H1 (cell line): ENCODE measurements at regions not wholly inside any gene's neighbourhood (a gene's known extent, or its start where the extent isn't known, plus 50 kb on each side); places are given as distances from the start of the nearest gene placed in this dataset.

ENCODE experiments used
- CTCF ChIA-PET: fragments of 300-600 bp; sonication (Branson Sonifier 250); formaldehyde crosslinking; loops from one replicate; lab custom pipeline; 2021; ENCODE audit not compliant: partially characterized antibody; lab: Charles Lee
- POLR2A ChIA-PET: fragments of 300-600 bp; sonication (Branson Sonifier 250); formaldehyde crosslinking; loops from one replicate; lab custom pipeline; 2021; ENCODE audit warnings: inconsistent platforms; ENCODE audit not compliant: partially characterized antibody; lab: Charles Lee
- DNase-seq, 2 experiments: peaks; one replicate each; pipeline versions ENCODE4 v3.0.0 to v3.0.0-alpha.2; 2010 to 2022; ENCODE audit warnings: low spot score in 2 of 2, low read depth in 1 of 2, mixed read lengths in 1 of 2
- FAIRE-seq: peaks from 2 replicates; lab custom pipeline; 2011; peaks lifted over from hg19 to GRCh38; lab: Jason Lieb, UNC
- H2AFZ ChIP-seq: 2 replicates; pipeline ENCODE4 v1.8.1; 2012; ENCODE audit warnings: low read length, inconsistent platforms
- H2AK5ac ChIP-seq: 2 replicates; pipeline ENCODE4 v1.6.1; 2013; ENCODE audit warnings: low read depth, low read length
- H2BK120ac ChIP-seq: replicated peaks from 2 replicates; pipeline ENCODE3; 2013; ENCODE audit warnings: low read depth, low read length, inconsistent platforms
- H2BK12ac ChIP-seq: 2 replicates; pipeline ENCODE4 v1.6.1; 2013; ENCODE audit warnings: low read depth, low read length
- H2BK15ac ChIP-seq: 2 replicates; pipeline ENCODE4 v1.6.1; 2013; ENCODE audit warnings: low read length
- H2BK20ac ChIP-seq: 2 replicates; pipeline ENCODE4 v1.6.1; 2013; ENCODE audit warnings: low read length
- H2BK5ac ChIP-seq: 2 replicates; pipeline ENCODE4 v1.6.1; 2013; ENCODE audit warnings: low read depth, low read length
- H3K14ac ChIP-seq: 2 replicates; pipeline ENCODE4 v1.6.1; 2013; ENCODE audit warnings: inconsistent platforms; ENCODE audit not compliant: insufficient read length
- H3K18ac ChIP-seq: 2 replicates; pipeline ENCODE4 v1.6.1; 2013; ENCODE audit warnings: low read length; ENCODE audit errors: extremely low read depth
- H3K23ac ChIP-seq: 2 replicates; pipeline ENCODE4 v1.6.1; 2013; ENCODE audit warnings: inconsistent platforms; ENCODE audit not compliant: insufficient read length
- H3K23me2 ChIP-seq: 2 replicates; pipeline ENCODE4 v1.6.1; 2013; ENCODE audit warnings: low read depth, low read length
- H3K27ac ChIP-seq: 2 replicates; pipeline ENCODE4 v1.6.1; 2011; ENCODE audit warnings: low read depth, low read length, inconsistent platforms
- H3K27me3 ChIP-seq, 4 experiments: replicated peaks in 1 of 4; 1 replicate in 1 of 4; 2 replicates in 3 of 4; pipeline versions ENCODE4 v1.6.1 to v1.8.1; 2011 to 2013; ENCODE audit warnings: low read length in 3 of 4, mild to moderate bottlenecking in 3 of 4, inconsistent platforms in 2 of 4, mixed read lengths in 2 of 4, moderate library complexity in 1 of 4; ENCODE audit not compliant: control insufficient read depth in 3 of 4, insufficient read depth in 3 of 4; ENCODE audit errors: extremely low read depth in 1 of 4
- H3K36me3 ChIP-seq, 4 experiments: 2 replicates each; pipeline versions ENCODE4 v1.6.1 to v1.8.1; 2011 to 2013; ENCODE audit warnings: mild to moderate bottlenecking in 4 of 4, low read length in 3 of 4, moderate library complexity in 2 of 4, control low read depth in 1 of 4, inconsistent platforms in 1 of 4; ENCODE audit not compliant: insufficient read depth in 4 of 4, control insufficient read depth in 2 of 4
- H3K4ac ChIP-seq: replicated peaks from 2 replicates; pipeline ENCODE3; 2013; ENCODE audit warnings: low read length, low read depth, mixed read lengths, inconsistent platforms; ENCODE audit not compliant: insufficient read length
- H3K4me1 ChIP-seq, 4 experiments: replicated peaks in 1 of 4; 1 replicate in 1 of 4; 2 replicates in 3 of 4; pipeline versions ENCODE4 v1.6.1 to v1.8.1; 2011 to 2013; ENCODE audit warnings: low read length in 3 of 4, inconsistent platforms in 2 of 4, mixed read lengths in 1 of 4; ENCODE audit not compliant: insufficient read depth in 4 of 4, control insufficient read depth in 3 of 4
- H3K4me2 ChIP-seq, 2 experiments: 2 replicates each; pipeline versions ENCODE4 v1.6.1 to v1.8.1; 2011 to 2013; ENCODE audit warnings: low read depth in 2 of 2, low read length in 2 of 2, control low read depth in 1 of 2, inconsistent platforms in 1 of 2, mild to moderate bottlenecking in 1 of 2; ENCODE audit not compliant: insufficient read depth in 1 of 2
- H3K4me3 ChIP-seq, 4 experiments: fragments of 200-600, 300-600 bp in 1 of 4; sonication (generic), shearing (Covaris generic), sonication (Bioruptor Twin) in 1 of 4; 2 replicates each; pipeline versions ENCODE4 v1.5.1 to v1.8.1; 2011 to 2016; ENCODE audit warnings: low read length in 4 of 4, low read depth in 3 of 4, control low read depth in 2 of 4, inconsistent platforms in 2 of 4, mild to moderate bottlenecking in 2 of 4, mixed read lengths in 1 of 4, moderate library complexity in 1 of 4; ENCODE audit not compliant: insufficient read depth in 2 of 4; ENCODE audit errors: extremely low read depth in 1 of 4
- H3K56ac ChIP-seq: replicated peaks from 2 replicates; pipeline ENCODE3; 2013; ENCODE audit warnings: low read depth, mild to moderate bottlenecking, mixed read lengths, low read length, inconsistent platforms; ENCODE audit not compliant: insufficient read length
- H3K79me1 ChIP-seq: 2 replicates; pipeline ENCODE4 v1.6.1; 2013; ENCODE audit warnings: low read depth, low read length, control low read depth
- H3K79me2 ChIP-seq, 2 experiments: 2 replicates each; pipeline versions ENCODE4 v1.6.1 to v1.8.1; 2012 to 2013; ENCODE audit warnings: low read length in 2 of 2, mild to moderate bottlenecking in 2 of 2, inconsistent platforms in 1 of 2; ENCODE audit not compliant: insufficient read depth in 2 of 2, control insufficient read depth in 1 of 2
- H3K9ac ChIP-seq, 4 experiments: replicated peaks in 1 of 4; 1 replicate in 1 of 4; 2 replicates in 3 of 4; pipeline versions ENCODE4 v1.6.1 to v1.8.1; 2011 to 2013; ENCODE audit warnings: low read depth in 3 of 4, low read length in 3 of 4, control low read depth in 2 of 4, mild to moderate bottlenecking in 2 of 4, moderate library complexity in 2 of 4, inconsistent platforms in 1 of 4; ENCODE audit errors: extremely low read depth in 1 of 4
- H3K9me3 ChIP-seq, 2 experiments: 2 replicates each; pipeline versions ENCODE4 v1.6.1 to v1.8.1; 2012 to 2013; ENCODE audit warnings: mild to moderate bottlenecking in 2 of 2, moderate library complexity in 2 of 2, control low read depth in 1 of 2, inconsistent platforms in 1 of 2, low read depth in 1 of 2, low read length in 1 of 2, mixed read lengths in 1 of 2; ENCODE audit not compliant: insufficient read depth in 2 of 2
- H4K20me1 ChIP-seq, 2 experiments: replicated peaks in 1 of 2; 2 replicates each; pipeline versions ENCODE3 to v1.8.1; 2011 to 2013; ENCODE audit warnings: inconsistent platforms in 2 of 2, low read length in 2 of 2, mild to moderate bottlenecking in 1 of 2; ENCODE audit not compliant: insufficient read depth in 2 of 2, control insufficient read depth in 1 of 2
- H4K5ac ChIP-seq: 2 replicates; pipeline ENCODE4 v1.6.1; 2013; ENCODE audit warnings: low read length, low read depth, mixed read lengths, inconsistent platforms; ENCODE audit not compliant: insufficient read length
- H4K8ac ChIP-seq: 2 replicates; pipeline ENCODE4 v1.8.0; 2013; ENCODE audit warnings: mild to moderate bottlenecking, moderate library complexity, low read length, inconsistent platforms; ENCODE audit not compliant: insufficient read depth; ENCODE audit errors: extremely low read depth
- H4K91ac ChIP-seq: replicated peaks from 2 replicates; pipeline ENCODE3; 2013; ENCODE audit warnings: low read length, mixed read lengths, inconsistent platforms; ENCODE audit not compliant: insufficient read length
- CHD1 ChIP-seq: IDR thresholded peaks from 2 replicates; pipeline ENCODE4 v1.6.1; 2012; ENCODE audit warnings: low read depth, low read length, improper control_type of control experiment
- CREB1 ChIP-seq: IDR thresholded peaks from 2 replicates; pipeline ENCODE4 v1.6.1; 2012; ENCODE audit warnings: inconsistent platforms
- WGBS, 2 experiments: shearing (Covaris generic) in 1 of 2; methylation state at CpG; one replicate each; pipeline versions ENCODE4 v1.1.6 to v1.1.7; 2013 to 2015; ENCODE audit warnings: low lambda C conversion rate in 2 of 2, mixed read lengths in 2 of 2, inconsistent platforms in 1 of 2, low coverage in 1 of 2, missing lambda C conversion rate in 1 of 2; ENCODE audit not compliant: insufficient replicate concordance in 2 of 2, insufficient coverage in 1 of 2, insufficient read length in 1 of 2; ENCODE audit errors: extremely low coverage in 1 of 2, missing lambda C conversion rate in 1 of 2; 5-methylcytosine and 5-hydroxymethylcytosine counted together

DNA sequence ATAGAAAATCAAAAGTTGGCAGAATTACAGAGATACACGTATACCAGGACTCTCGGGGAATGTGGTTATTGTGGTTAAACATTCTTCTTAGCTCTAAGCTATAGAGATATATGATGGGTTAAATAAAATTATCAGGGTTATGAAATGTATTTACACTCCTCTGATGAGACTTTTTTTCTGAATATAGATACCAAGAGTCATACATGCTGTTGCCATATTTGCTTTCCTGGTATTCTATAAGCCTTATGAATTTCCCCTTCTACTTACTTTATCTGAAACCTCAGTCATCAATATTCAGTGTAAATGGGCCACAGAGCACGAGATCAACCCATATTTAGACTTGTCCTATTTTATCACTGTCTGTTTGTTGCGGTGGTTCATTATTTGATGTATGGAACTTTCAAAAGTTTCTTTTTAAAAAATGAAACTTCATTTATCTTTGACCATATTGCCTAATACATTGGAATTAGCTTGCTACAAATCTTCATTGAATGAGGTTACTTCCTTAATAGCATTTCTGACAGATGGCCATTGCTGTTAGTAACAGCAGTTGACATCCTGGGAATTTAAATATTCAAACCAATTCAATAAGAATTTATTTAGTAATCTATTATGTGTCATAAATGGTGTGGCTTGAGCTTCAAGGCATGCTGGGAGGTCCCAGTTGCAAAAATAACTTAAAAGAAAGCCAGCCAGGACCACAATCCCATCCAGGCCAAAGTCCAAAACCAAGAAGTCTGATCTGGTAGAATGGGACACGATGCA lies 393.5 kb downstream of the PCNX1 start:
- Histone ChIP-seq H3K4me2 (no peak overlapping the region), H3K9ac (no peak overlapping the region), H4K5ac (no peak overlapping the region), H3K27me3 (no peaks in the 10 kb centered on the region; a peak in 1 of 7 replicates), H3K4me3 (no peak overlapping the region), H2BK120ac (no peak overlapping the region), H3K18ac (no peak overlapping the region), H4K91ac (no peak overlapping the region), H2AK5ac (no peak overlapping the region), H3K36me3 (no peaks in the 10 kb centered on the region), H3K56ac (no peak overlapping the region), H4K8ac (no peak overlapping the region), H3K79me1 (no peaks in the 10 kb centered on the region), H3K14ac (no peak overlapping the region), H2BK15ac (no peak overlapping the region), H2BK12ac (no peak overlapping the region), H3K9me3 (peaks cover 0 to 6% of the 10 kb centered on the region in 2 experiments; a peak in 1 of 4 replicates), H3K4ac (no peak overlapping the region), H2BK5ac (no peak overlapping the region), H3K23ac (no peak overlapping the region), H3K23me2 (no peaks in the 10 kb centered on the region), H4K20me1 (no peaks in the 10 kb centered on the region), H2BK20ac (no peak overlapping the region), H3K79me2 (no peaks in the 10 kb centered on the region), H3K27ac (no peak overlapping the region), H3K4me1 (no peaks in the 10 kb centered on the region), H2AFZ (no peak overlapping the region)
- 91% methylated on average over 5 of the region's 5 CpGs; no CpG with 5 or more reads in 1 of the 2 experiments for WGBS, 2 experiments
- POLR2A ChIA-PET, result interaction anchor here (0.6 kb wide), 1 partner anchor 276 kb away, joined by 3 read pairs; no protein-coding TSS in a partner anchor
- CTCF ChIA-PET, result interaction anchor here (1.2 kb wide), 1 partner anchor 10 kb away, joined by 5 read pairs; no protein-coding TSS in a partner anchor
- FAIRE-seq (no peak), DNase-seq (no peak)
- TF ChIP-seq CHD1 (no peak), CREB1 (no peak)
